Body of pancreas (tissue), 4 donors: ENCODE measurements at regions not wholly inside any gene's neighbourhood (a gene's known extent, or its start where the extent isn't known, plus 50 kb on each side); places are given as distances from the start of the nearest gene placed in this dataset.
"Not testable (repeated sequence)": the region's sequence is repeated elsewhere in the genome, so short reads cannot be mapped to it uniquely, and the experiment has no call there.

Source experiments
- ATAC-seq: fragments of 150-250 bp; one replicate; pipeline ENCODE4 v1.9.1; 2016
- DNase-seq, 4 donors: peaks; one replicate each; pipeline ENCODE4 v3.0.0-alpha.2; 2019
- H3K27ac ChIP-seq, 4 donors: fragments of 200-600 bp; sonication (generic); 1 replicate in 3 of 4; 2 replicates in 1 of 4; pipeline versions ENCODE4 v1.5.1 to v1.6.1; 2016 to 2019; ENCODE audit warnings: mild to moderate bottlenecking in 1 of 4, mixed read lengths in 1 of 4, moderate library complexity in 1 of 4
- H3K27me3 ChIP-seq, 2 donors: fragments of 200-600 bp; sonication (generic); one replicate each; pipeline ENCODE4 v1.6.0; 2016; ENCODE audit warnings: mild to moderate bottlenecking in 1 of 2
- H3K36me3 ChIP-seq, 2 donors: fragments of 200-600 bp; sonication (generic); replicated peaks in 1 of 2; 2 replicates each; pipeline ENCODE4 v1.5.1; 2016; ENCODE audit warnings: low read depth in 2 of 2; ENCODE audit not compliant: insufficient read depth in 1 of 2
- H3K4me1 ChIP-seq: fragments of 200-600 bp; sonication (generic); one replicate; pipeline ENCODE4 v1.6.0; 2016
- H3K4me3 ChIP-seq, 2 donors: fragments of 200-600 bp; sonication (generic); 1 replicate in 1 of 2; 2 replicates in 1 of 2; pipeline ENCODE4 v1.5.1; 2016 to 2019
- H3K9me3 ChIP-seq, 3 donors: fragments of 200-600 bp; sonication (generic); 1 replicate in 2 of 3; 2 replicates in 1 of 3; pipeline ENCODE4 v1.5.1; 2016
- WGBS, 2 donors: methylation state at CpG; one replicate each; pipeline ENCODE4 v1.1.5; 2017; 5-methylcytosine and 5-hydroxymethylcytosine counted together
- intact Hi-C: fragments of 100-400 bp; cut with DNase I; formaldehyde crosslinking; loops from one replicate; pipeline ENCODE4 v1.15.1; 2023

GRCh38 chr2:87469180-87470151 is 278.4 kb upstream of the PLGLB2 start:
- intact Hi-C loops, H3K4me3 ChIP-seq, H3K27ac ChIP-seq, H3K27me3 ChIP-seq, DNase-seq, ATAC-seq, H3K9me3 ChIP-seq, H3K4me1 ChIP-seq, H3K36me3 ChIP-seq: not testable (repeated sequence)
- WGBS, 2 donors: 58 to 67% methylated on average over 4 to 13 of the region's 19 CpGs

GRCh38 chr2:87470381-87471380 is 277.2 kb upstream of the PLGLB2 start:
- H3K4me1 ChIP-seq, H3K27me3 ChIP-seq, intact Hi-C loops, ATAC-seq, H3K9me3 ChIP-seq, DNase-seq, H3K4me3 ChIP-seq, H3K36me3 ChIP-seq, H3K27ac ChIP-seq: not testable (repeated sequence)
- 67 to 83% methylated on average over 19 of the region's 25 CpGs for WGBS, 2 donors

DNA sequence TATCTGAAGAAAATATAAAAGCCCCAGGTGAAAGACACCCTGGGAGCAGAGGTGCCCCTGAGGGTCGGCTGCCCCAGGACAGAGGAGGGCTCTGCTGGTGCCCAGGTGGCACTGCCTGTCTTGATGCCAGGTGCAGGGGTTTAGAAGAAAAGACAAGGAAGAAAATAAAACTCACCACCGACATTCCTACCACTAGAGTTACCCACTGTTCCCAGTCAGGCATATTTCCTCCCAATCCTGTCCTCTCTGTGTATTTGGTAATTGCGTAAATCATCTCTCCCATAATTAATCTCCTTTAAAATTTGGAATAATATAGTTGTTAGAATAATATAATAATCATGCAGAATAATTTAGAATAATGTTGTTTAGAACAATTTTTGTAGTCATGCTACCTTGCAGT is 276.4 kb upstream of the PLGLB2 start:
- H3K36me3 ChIP-seq, H3K9me3 ChIP-seq, H3K4me3 ChIP-seq, DNase-seq, H3K4me1 ChIP-seq, H3K27me3 ChIP-seq, ATAC-seq, H3K27ac ChIP-seq, intact Hi-C loops: not testable (repeated sequence)
- 52 to 56% methylated on average over 3 of the region's 3 CpGs for WGBS, 2 donors

- ATAC-seq, H3K27ac ChIP-seq, intact Hi-C loops, H3K36me3 ChIP-seq, DNase-seq, H3K4me1 ChIP-seq, H3K27me3 ChIP-seq, H3K4me3 ChIP-seq, H3K9me3 ChIP-seq: not testable (repeated sequence)
- WGBS, 2 donors: 35 to 51% methylated on average over 5 of the region's 5 CpGs
Measured at GRCh38 chr2:87476223-87476872, 271.5 kb upstream of the PLGLB2 start.

DNA sequence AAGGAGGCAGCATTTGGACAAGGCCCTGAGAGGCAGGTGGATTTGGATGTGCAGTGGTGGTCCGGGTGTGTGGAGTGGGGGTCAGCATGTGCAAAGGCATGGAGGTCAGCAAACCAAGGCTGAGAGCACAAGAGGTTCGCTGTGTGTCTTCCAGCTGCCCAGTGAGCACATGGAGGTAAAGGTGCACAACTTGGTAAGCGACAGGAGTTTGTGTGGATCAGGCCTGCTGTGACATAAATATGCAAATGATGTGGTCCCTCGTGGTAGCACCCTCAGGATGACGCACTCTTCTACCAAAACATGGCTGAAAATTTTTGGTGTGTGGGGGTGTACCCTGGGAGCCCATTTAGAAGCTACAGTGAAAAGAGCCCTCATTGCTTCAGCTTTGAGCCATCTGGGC is 271.0 kb upstream of the PLGLB2 start:
- H3K4me3 ChIP-seq, DNase-seq, ATAC-seq, H3K4me1 ChIP-seq, H3K27me3 ChIP-seq, intact Hi-C loops, H3K9me3 ChIP-seq, H3K36me3 ChIP-seq: not testable (repeated sequence)
- WGBS, 2 donors: 69 to 81% methylated on average over 4 to 5 of the region's 5 CpGs
- H3K27ac ChIP-seq: peak overlapping the region in 1 of 4 donors; percentile 25

GRCh38 chr2:87477669-87478428 is 270.0 kb upstream of the PLGLB2 start:
- WGBS, 2 donors: 59 to 69% methylated on average over 4 to 8 of the region's 12 CpGs
- H3K36me3 ChIP-seq, H3K4me1 ChIP-seq, H3K9me3 ChIP-seq, H3K4me3 ChIP-seq, intact Hi-C loops, H3K27me3 ChIP-seq, DNase-seq: not testable (repeated sequence)
- peak overlapping the region in 2 of 4 donors; percentile 25 to 50 for H3K27ac ChIP-seq
- peak; percentile 70 for ATAC-seq

GRCh38 chr2:87478911-87479310 is 269.0 kb upstream of the PLGLB2 start:
- H3K27me3 ChIP-seq, H3K4me1 ChIP-seq, H3K36me3 ChIP-seq, intact Hi-C loops, H3K4me3 ChIP-seq, H3K9me3 ChIP-seq: not testable (repeated sequence)
- 86% methylated on average over 1 of the region's 4 CpGs; no CpG with 5 or more reads in 1 of the 2 donors for WGBS, 2 donors
- ATAC-seq (peak; percentile 45), DNase-seq (peak in 1 of 4 donors; percentile 23)
- peak overlapping the region in 1 of 4 donors; percentile 25 for H3K27ac ChIP-seq

DNA sequence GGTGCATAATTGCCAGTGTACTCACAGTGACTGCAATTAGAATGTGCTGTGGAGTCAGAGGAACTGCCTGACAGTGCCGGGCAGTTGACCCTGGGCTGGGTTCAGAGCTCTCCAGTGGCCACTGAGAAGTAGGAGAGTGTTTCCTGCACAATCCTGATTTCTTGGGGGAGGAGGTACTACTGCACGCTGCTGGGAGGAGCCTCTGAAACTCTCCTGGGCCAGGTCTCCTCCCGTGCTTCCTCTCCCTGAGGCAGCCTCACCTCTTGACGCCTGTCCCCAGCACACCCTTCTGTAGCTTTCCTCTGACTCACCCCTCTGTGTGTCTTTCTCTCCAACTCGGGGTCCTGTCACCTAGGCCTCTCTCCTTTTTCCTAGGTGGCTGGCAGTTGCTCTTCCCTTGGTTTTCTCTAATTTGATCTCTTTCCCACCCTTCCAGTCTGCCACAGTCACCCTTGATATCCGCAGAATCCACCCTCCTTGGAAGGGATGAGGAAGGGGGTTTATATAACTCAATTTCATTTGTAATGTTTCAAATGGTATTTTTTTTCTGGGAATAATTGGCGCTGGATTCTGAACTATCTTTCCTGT is 264.7 kb upstream of the PLGLB2 start:
- intact Hi-C loops: not testable (repeated sequence)

DNA sequence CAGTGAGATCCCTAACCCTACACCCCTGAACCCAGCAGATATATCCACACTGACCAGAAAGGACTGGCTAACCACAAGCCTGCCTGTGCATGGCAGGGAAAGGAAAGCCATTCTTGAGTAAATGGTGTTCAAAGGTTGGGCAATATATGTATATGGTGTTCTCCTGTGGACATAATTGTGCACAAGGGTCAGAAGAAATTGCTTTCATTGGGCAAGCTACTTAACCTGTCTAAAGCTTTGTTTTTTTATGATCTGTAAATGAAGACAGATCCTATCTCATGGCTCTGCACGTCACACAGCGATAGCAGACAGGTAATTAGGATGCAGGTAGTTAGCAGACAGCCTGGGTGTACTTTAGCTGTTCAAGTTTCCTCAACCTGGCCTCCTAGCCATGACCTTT is 263.5 kb upstream of the PLGLB2 start:
- H3K4me1 ChIP-seq, H3K27me3 ChIP-seq, H3K36me3 ChIP-seq, H3K4me3 ChIP-seq, ATAC-seq, DNase-seq, H3K9me3 ChIP-seq, H3K27ac ChIP-seq, intact Hi-C loops: not testable (repeated sequence)
- 95 to 100% methylated on average over 2 of the region's 2 CpGs for WGBS, 2 donors

More for the DNA sequence above, 264.7 kb upstream of the PLGLB2 start:
- H3K27ac ChIP-seq, H3K4me3 ChIP-seq, H3K9me3 ChIP-seq, H3K4me1 ChIP-seq, H3K36me3 ChIP-seq, DNase-seq, ATAC-seq, H3K27me3 ChIP-seq: not testable (repeated sequence)
- WGBS, 2 donors: 60 to 74% methylated on average over 7 of the region's 7 CpGs

GRCh38 chr2:87485455-87485854 is 262.4 kb upstream of the PLGLB2 start:
- ATAC-seq: peak; percentile 15
- H3K4me1 ChIP-seq, H3K4me3 ChIP-seq, DNase-seq, H3K9me3 ChIP-seq, intact Hi-C loops, H3K36me3 ChIP-seq, H3K27me3 ChIP-seq: not testable (repeated sequence)
- 37 to 40% methylated on average over 5 to 6 of the region's 8 CpGs for WGBS, 2 donors
- H3K27ac ChIP-seq: peak overlapping the region in 2 of 4 donors; percentile 34 to 68
